ENCODE measurements at regions not wholly inside any gene's neighbourhood (a gene's known extent, or its start where the extent isn't known, plus 50 kb on each side); places are given as distances from the start of the nearest gene placed in this dataset.

GRCh38 chr3:152902141-152902669 lies 67.3 kb downstream of the P2RY1 start:
- Mint-ChIP-seq H3K36me3 (ENCODE audit: insufficient read depth, unreplicated experiment) (no peaks in the 10 kb centered on the region), H3K9me3 (ENCODE audit: unreplicated experiment) (no peaks in the 10 kb centered on the region), H3K27me3 (ENCODE audit: insufficient read depth, unreplicated experiment) (no peaks in the 10 kb centered on the region), H3K4me1 (ENCODE audit: insufficient read depth, unreplicated experiment) (no peaks in the 10 kb centered on the region), H3K27ac (ENCODE audit: low read depth, unreplicated experiment) (no peak overlapping the region), H3K4me3 (ENCODE audit: unreplicated experiment) (no peak overlapping the region)
- no peak for TF ChIP-seq CTCF (IDR thresholded peaks at IDR 0.05; ENCODE audit: unreplicated experiment)
- intact Hi-C loops (cut with micrococcal nuclease) = no loop called here
- POLR2A ChIA-PET = no interaction called here
- DNase-seq (ENCODE audit: unreplicated experiment) = no peak
- CTCF ChIA-PET = no interaction called here
- BruUV-seq (replicated peaks) = no TSS peak

- H3K27ac Mint-ChIP-seq (ENCODE audit: low read depth, unreplicated experiment) = no peak overlapping the region
- intact Hi-C loops (cut with micrococcal nuclease) = no loop called here
- CTCF ChIA-PET = interaction anchor here (0.6 to 1.6 kb wide), 2 partner anchors 56 to 1474 kb away, joined by 3 read pairs; no protein-coding TSS in a partner anchor
These were observed 70.7 kb downstream of the P2RY1 start for GRCh38 chr3:152905631-152906030.

DNA sequence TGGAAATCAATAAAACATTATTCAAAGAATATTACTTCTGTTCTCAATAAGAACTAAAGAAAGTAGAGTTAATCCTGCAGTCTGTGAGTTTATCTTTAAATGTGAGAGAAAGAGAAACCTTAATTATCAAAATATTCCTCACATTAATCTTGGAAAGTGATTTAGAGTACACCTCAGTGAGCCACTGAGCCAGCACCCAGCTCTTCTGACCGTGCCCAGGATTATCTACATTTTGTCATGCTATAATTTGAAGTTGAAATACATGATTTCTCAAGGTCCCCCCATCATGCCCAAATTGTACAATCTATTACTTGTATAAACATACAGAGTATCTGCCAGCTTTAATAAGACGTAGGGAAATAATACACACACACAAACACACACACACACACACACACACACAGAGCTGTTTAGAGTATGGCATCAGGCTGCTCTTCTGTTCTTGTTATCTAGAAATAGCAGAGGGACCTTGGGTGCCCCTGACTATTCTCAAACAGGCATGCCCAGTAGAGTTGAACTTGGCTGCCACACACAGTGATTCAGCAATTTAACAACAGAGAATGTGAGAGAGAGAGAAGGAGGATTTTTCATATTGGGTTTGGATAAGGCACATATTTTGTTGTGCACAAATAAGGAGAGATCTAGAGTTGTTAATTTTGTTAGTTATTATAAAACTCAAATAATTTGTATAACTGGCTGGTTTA lies 74.4 kb downstream of the P2RY1 start:
- H3K9me3 Mint-ChIP-seq (ENCODE audit: unreplicated experiment) = no peaks in the 10 kb centered on the region
- no peak for TF ChIP-seq CTCF (IDR thresholded peaks at IDR 0.05; ENCODE audit: unreplicated experiment)
- no peaks in the 10 kb centered on the region for H3K27me3 Mint-ChIP-seq (ENCODE audit: insufficient read depth, unreplicated experiment)
- ChIA-PET POLR2A (interaction anchor here (1.3 kb wide), 1 partner anchor 10 kb away, joined by 3 read pairs; no protein-coding TSS in a partner anchor), CTCF (interaction anchor here (0.6 to 0.8 kb wide), 3 partner anchors 96 to 1709 kb away, joined by 3 read pairs; no protein-coding TSS in a partner anchor)
- peaks cover 6% of the 10 kb centered on the region for H3K4me1 Mint-ChIP-seq (ENCODE audit: insufficient read depth, unreplicated experiment)
- H3K4me3 Mint-ChIP-seq (ENCODE audit: unreplicated experiment) = no peak overlapping the region
- intact Hi-C loops (cut with micrococcal nuclease) = no loop called here
- no TSS peak for BruUV-seq (replicated peaks)
- H3K27ac Mint-ChIP-seq (ENCODE audit: low read depth, unreplicated experiment) = no peak overlapping the region
- no peaks in the 10 kb centered on the region for H3K36me3 Mint-ChIP-seq (ENCODE audit: insufficient read depth, unreplicated experiment)
- DNase-seq (ENCODE audit: unreplicated experiment) = peak; percentile 18

More at GRCh38 chr3:152905631-152906030, 70.7 kb downstream of the P2RY1 start:
- Mint-ChIP-seq H3K4me1 (ENCODE audit: insufficient read depth, unreplicated experiment) (peaks cover 6% of the 10 kb centered on the region), H3K9me3 (ENCODE audit: unreplicated experiment) (no peaks in the 10 kb centered on the region), H3K27me3 (ENCODE audit: insufficient read depth, unreplicated experiment) (no peaks in the 10 kb centered on the region), H3K4me3 (ENCODE audit: unreplicated experiment) (no peak overlapping the region), H3K36me3 (ENCODE audit: insufficient read depth, unreplicated experiment) (no peaks in the 10 kb centered on the region)
- DNase-seq (ENCODE audit: unreplicated experiment) = no peak
- BruUV-seq (replicated peaks) = no TSS peak
- POLR2A ChIA-PET = no interaction called here
- no peak for TF ChIP-seq CTCF (IDR thresholded peaks at IDR 0.05; ENCODE audit: unreplicated experiment)

GRCh38 chr3:152910211-152910610 lies 75.3 kb downstream of the P2RY1 start:
- ChIA-PET CTCF (interaction anchor here (0.6 to 0.8 kb wide), 2 partner anchors 40 to 96 kb away, joined by 3 read pairs; no protein-coding TSS in a partner anchor), POLR2A (interaction anchor here (0.6 to 1.3 kb wide), 2 partner anchors 9 to 1514 kb away, joined by 3 read pairs; no protein-coding TSS in a partner anchor)
- H3K9me3 Mint-ChIP-seq (ENCODE audit: unreplicated experiment) = no peaks in the 10 kb centered on the region
- no peak for TF ChIP-seq CTCF (IDR thresholded peaks at IDR 0.05; ENCODE audit: unreplicated experiment)
- no peaks in the 10 kb centered on the region for H3K27me3 Mint-ChIP-seq (ENCODE audit: insufficient read depth, unreplicated experiment)
- no TSS peak for BruUV-seq (replicated peaks)
- H3K36me3 Mint-ChIP-seq (ENCODE audit: insufficient read depth, unreplicated experiment) = no peaks in the 10 kb centered on the region
- no peak for DNase-seq (ENCODE audit: unreplicated experiment)
- no peak overlapping the region for H3K27ac Mint-ChIP-seq (ENCODE audit: low read depth, unreplicated experiment)
- no peak overlapping the region for H3K4me3 Mint-ChIP-seq (ENCODE audit: unreplicated experiment)
- intact Hi-C loops (cut with micrococcal nuclease) = no loop called here
- peaks cover 6% of the 10 kb centered on the region for H3K4me1 Mint-ChIP-seq (ENCODE audit: insufficient read depth, unreplicated experiment)
